ENCODE measurements at regions not wholly inside any gene's neighbourhood (a gene's known extent, or its start where the extent isn't known, plus 50 kb on each side); places are given as distances from the start of the nearest gene placed in this dataset.
A peak's percentile ranks its signal among the peaks of the same experiment; 100 is the strongest.
"Not testable (repeated sequence)": the region's sequence is repeated elsewhere in the genome, so short reads cannot be mapped to it uniquely, and the experiment has no call there.

DNA sequence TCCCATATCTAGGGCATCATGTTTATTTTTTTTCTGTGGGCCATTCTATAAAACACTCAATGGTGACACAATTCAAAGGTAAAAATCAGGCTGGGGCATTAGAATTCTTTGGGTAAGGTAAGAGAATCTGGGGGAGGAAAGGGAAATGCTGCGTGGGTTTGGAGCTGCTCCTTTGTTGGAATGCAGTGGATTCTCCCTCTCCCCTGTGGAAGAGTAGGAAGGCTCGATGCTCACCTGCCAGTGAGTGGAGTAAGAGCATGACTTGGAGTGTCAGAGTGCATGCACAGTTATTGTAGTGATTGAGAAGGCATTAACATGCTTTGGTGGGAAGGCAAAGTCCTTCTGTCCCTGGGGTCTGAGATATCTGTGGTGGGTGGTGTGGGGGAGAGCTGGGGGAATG is 280.0 kb downstream of the PDCD6IP start:
- DNase-seq (ENCODE audit: low read depth): no peak
- TF ChIP-seq, protein P1, sequence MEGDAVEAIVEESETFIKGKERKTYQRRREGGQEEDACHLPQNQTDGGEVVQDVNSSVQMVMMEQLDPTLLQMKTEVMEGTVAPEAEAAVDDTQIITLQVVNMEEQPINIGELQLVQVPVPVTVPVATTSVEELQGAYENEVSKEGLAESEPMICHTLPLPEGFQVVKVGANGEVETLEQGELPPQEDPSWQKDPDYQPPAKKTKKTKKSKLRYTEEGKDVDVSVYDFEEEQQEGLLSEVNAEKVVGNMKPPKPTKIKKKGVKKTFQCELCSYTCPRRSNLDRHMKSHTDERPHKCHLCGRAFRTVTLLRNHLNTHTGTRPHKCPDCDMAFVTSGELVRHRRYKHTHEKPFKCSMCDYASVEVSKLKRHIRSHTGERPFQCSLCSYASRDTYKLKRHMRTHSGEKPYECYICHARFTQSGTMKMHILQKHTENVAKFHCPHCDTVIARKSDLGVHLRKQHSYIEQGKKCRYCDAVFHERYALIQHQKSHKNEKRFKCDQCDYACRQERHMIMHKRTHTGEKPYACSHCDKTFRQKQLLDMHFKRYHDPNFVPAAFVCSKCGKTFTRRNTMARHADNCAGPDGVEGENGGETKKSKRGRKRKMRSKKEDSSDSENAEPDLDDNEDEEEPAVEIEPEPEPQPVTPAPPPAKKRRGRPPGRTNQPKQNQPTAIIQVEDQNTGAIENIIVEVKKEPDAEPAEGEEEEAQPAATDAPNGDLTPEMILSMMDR (conservative IDR thresholded peaks at IDR 0.05; ENCODE audit: low read depth, low read length): no peak
- no peak overlapping the region for H3K4me3 ChIP-seq (ENCODE audit: low read length)

DNA sequence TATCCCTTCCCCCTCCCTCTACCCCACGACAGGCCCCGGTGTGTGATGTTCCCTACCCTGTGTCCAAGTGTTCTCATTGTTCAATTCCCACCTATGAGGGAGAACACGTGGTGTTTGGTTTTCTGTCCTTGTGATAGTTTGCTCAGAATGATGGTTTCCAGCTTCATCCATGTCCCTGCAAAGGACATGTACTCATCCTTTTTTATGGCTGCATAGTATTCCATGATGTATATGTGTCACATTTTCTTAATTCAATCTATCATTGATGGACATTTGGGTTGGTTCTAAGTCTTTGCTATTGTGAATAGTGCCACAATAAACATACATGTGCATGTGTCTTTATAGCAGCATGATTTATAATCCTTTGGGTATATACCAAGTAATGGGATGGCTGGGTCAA is 281.4 kb downstream of the PDCD6IP start:
- not testable (repeated sequence) for H3K4me3 ChIP-seq (ENCODE audit: low read length); DNase-seq (ENCODE audit: low read depth)

DNA sequence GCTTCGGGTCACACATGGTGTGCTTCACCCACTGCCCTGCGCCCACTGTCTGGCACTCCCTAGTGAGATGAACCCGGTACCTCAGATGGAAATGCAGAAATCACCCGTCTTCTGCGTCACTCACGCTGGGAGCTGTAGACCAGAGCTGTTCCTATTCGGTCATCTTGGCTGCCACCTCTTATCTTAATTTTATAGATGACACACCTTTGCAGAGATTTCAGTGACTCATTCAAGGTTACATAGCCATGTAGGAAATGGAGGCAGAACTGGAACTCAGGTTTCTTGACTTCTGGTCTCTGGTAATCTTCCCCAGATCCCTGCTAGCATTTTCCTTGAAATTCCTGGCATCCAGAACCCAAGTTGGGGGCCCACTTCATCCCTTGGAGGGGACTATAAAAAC is 291.9 kb downstream of the PDCD6IP start:
- not testable (repeated sequence) for H3K4me3 ChIP-seq (ENCODE audit: low read length); DNase-seq (ENCODE audit: low read depth)

DNA sequence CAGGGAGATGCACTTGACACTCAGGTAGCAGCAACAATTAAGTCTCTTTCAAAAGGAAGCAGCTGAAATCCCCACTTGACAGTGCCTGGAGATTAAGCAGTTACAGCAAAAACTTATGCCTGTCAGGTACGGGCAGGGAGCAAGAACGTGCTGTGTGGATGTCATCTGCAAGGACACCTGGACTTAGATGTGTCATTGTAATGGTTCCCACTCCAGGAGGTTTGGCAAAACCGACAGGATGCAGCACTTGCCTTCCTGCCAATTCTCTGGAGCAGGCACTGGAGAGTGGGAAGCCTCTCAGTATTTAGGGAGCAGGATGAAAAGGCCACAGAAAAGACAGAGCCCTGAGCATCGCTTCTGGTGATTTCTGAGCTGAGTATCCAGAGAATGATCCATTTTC is 292.4 kb downstream of the PDCD6IP start:
- DNase-seq (ENCODE audit: low read depth): no peak
- TF ChIP-seq, protein P1 (conservative IDR thresholded peaks at IDR 0.05; ENCODE audit: low read depth, low read length): no peak
- no peak overlapping the region for H3K4me3 ChIP-seq (ENCODE audit: low read length)

DNA sequence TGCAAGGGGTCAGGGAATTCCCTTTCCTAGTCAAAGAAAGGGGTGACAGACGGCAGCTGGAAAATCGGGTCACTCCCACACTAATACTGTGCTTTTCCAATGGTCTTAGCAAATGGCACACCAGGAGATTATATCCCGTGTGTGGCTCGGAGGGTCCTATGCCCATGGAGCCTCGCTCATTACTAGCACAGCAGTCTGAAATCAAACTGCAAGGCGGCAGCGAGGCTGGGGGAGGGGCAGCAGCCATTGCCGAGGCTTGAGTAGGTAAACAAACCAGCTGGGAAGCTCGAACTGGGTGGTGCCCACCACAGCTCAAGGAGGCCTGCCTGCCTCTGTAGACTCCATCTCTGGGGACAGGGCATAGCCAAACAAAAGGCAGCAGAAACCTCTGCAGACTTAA is 295.9 kb downstream of the PDCD6IP start:
- not testable (repeated sequence) for DNase-seq (ENCODE audit: low read depth); H3K4me3 ChIP-seq (ENCODE audit: low read length)

DNA sequence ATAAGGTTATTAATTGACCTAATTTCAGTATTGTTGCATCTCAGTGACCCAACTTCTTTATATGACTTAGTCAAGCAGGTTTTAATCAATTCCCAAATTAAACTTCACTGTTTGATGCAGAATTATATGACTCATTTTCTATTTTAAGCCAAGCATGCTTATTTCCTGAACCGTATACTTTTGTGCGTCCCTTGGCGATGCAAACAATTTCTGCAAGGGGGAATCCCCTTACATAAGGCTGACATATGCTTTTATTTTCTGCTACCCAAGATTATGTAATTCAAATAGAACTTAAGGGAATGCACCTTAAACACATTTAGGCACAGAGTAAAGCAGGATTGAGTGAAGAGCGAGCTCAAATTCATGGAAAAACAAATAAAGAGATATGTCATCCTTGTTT is 303.9 kb downstream of the PDCD6IP start:
- DNase-seq (ENCODE audit: low read depth): peak; percentile 3
- TF ChIP-seq, protein P1 (conservative IDR thresholded peaks at IDR 0.05; ENCODE audit: low read depth, low read length): no peak
- no peak overlapping the region for H3K4me3 ChIP-seq (ENCODE audit: low read length)

DNA sequence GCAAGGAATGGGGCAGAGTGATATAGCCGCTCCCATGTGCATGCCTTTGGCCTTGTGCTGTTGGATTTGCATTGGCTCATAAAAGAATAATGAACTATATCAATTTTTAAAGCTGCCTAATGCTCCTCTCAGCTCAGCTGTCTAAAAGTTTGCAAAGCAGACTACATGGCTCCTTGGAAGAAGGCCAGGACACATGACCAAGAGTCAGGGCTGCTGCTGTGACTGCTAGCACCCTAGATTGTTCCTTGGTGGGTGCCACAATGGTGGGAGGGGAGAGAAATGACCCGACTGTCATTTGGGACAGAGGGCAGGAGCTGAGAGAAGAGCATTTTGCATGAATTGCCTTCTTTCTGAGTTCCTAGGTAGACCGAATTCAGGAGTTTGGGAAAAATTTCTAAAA is 307.9 kb downstream of the PDCD6IP start:
- no peak for DNase-seq (ENCODE audit: low read depth)
- TF ChIP-seq, protein P1 (conservative IDR thresholded peaks at IDR 0.05; ENCODE audit: low read depth, low read length): no peak
- no peak overlapping the region for H3K4me3 ChIP-seq (ENCODE audit: low read length)

DNA sequence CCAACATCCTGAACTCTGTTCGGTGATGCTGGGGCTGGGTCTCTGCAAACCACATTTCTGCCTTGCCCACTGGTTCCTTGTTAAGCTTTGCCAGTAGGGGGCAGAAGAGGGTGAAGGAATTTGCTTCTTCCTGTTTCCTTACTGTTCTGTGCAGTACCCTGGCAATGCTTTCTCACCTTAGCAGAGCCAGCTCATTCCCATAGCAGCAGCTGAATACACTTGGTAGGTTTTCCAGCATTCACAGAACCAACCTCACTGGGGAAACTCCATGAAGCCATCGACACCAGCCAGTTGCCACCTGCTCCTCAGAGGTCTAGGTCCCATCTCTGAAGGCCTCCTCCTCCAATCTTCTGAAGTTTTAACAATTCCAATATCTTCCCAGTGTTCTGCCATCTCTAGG is 308.4 kb downstream of the PDCD6IP start:
- H3K4me3 ChIP-seq (ENCODE audit: low read length): no peak overlapping the region
- peak; percentile 14 for DNase-seq (ENCODE audit: low read depth)
- TF ChIP-seq, protein P1 (conservative IDR thresholded peaks at IDR 0.05; ENCODE audit: low read depth, low read length): peak; percentile 75

DNA sequence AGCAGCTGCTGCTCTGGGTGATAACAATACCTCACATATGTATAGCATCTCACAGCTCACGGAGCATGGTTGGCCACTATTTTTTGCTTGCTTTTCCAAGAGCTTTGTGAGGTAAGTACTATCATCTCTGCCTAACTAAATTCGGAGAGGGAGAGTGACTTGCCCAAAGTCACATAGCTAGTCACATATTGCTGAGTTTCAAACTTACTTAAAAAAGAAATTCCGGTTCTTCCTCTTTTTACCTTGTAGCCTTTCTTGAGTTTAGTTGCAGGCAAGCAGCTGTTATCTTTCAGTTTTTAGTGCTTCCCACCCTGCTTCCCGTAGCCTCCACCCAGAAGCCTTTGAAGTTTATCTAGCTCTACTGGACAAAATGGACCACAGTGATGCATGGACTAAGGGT is 309.2 kb downstream of the PDCD6IP start:
- DNase-seq (ENCODE audit: low read depth): no peak
- TF ChIP-seq, protein P1 (conservative IDR thresholded peaks at IDR 0.05; ENCODE audit: low read depth, low read length): no peak
- H3K4me3 ChIP-seq (ENCODE audit: low read length): no peak overlapping the region

All from retinal pigment epithelial cell (primary cell).